H9 (cell line): ENCODE measurements at regions not wholly inside any gene's neighbourhood (a gene's known extent, or its start where the extent isn't known, plus 50 kb on each side); places are given as distances from the start of the nearest gene placed in this dataset.

ENCODE experiments used
- DNase-seq: peaks from one replicate; pipeline ENCODE4 v3.0.0-alpha.2; 2017
- H2AFZ ChIP-seq: one replicate; pipeline ENCODE4 v1.6.1; 2013; ENCODE audit warnings: mild to moderate bottlenecking, low read length, control low read depth, moderate library complexity
- H2AK5ac ChIP-seq: 2 replicates; pipeline ENCODE4 v1.6.1; 2013; ENCODE audit warnings: low read length, control low read depth, mixed read lengths; ENCODE audit not compliant: insufficient read length
- H2BK120ac ChIP-seq: one replicate; pipeline ENCODE4 v1.6.1; 2013; ENCODE audit warnings: low read depth, mild to moderate bottlenecking, low read length, control low read depth, inconsistent platforms; ENCODE audit not compliant: poor library complexity, severe bottlenecking
- H2BK12ac ChIP-seq: 2 replicates; pipeline ENCODE4 v1.6.1; 2013; ENCODE audit warnings: low read length, control low read depth, mixed read lengths, low read depth; ENCODE audit not compliant: insufficient read length
- H2BK15ac ChIP-seq: 2 replicates; pipeline ENCODE4 v1.6.1; 2013; ENCODE audit warnings: low read depth, low read length, control low read depth
- H2BK20ac ChIP-seq: one replicate; pipeline ENCODE4 v1.6.1; 2013; ENCODE audit warnings: low read depth, mild to moderate bottlenecking, low read length, control low read depth, inconsistent platforms; ENCODE audit not compliant: poor library complexity, severe bottlenecking
- H2BK5ac ChIP-seq: 2 replicates; pipeline ENCODE4 v1.6.1; 2013; ENCODE audit warnings: low read length, control low read depth, mixed read lengths; ENCODE audit not compliant: insufficient read length
- H3K14ac ChIP-seq: 2 replicates; pipeline ENCODE4 v1.6.1; 2013; ENCODE audit warnings: low read length, control low read depth; ENCODE audit not compliant: insufficient read depth
- H3K18ac ChIP-seq: 2 replicates; pipeline ENCODE4 v1.6.1; 2013; ENCODE audit warnings: low read depth, mild to moderate bottlenecking, mixed read lengths, low read length, control low read depth; ENCODE audit not compliant: insufficient read length
- H3K23ac ChIP-seq: 2 replicates; pipeline ENCODE4 v1.6.1; 2013; ENCODE audit warnings: low read length, control low read depth, mixed read lengths, low read depth; ENCODE audit not compliant: insufficient read length
- H3K23me2 ChIP-seq: 2 replicates; pipeline ENCODE4 v1.6.1; 2013; ENCODE audit warnings: low read depth, mild to moderate bottlenecking, mixed read lengths, low read length, control low read depth; ENCODE audit not compliant: insufficient read length, poor library complexity, severe bottlenecking
- H3K27ac ChIP-seq: 2 replicates; pipeline ENCODE4 v1.5.1; 2013; ENCODE audit warnings: low read length, control low read depth, mixed read lengths, low read depth; ENCODE audit not compliant: insufficient read length
- H3K27me3 ChIP-seq: 2 replicates; pipeline ENCODE4 v1.6.1; 2013; ENCODE audit warnings: low read length, control low read depth, inconsistent platforms; ENCODE audit not compliant: insufficient read depth
- H3K4ac ChIP-seq: 2 replicates; pipeline ENCODE4 v1.6.1; 2013; ENCODE audit warnings: low read depth, mild to moderate bottlenecking, control low read depth, inconsistent platforms, low read length, moderate library complexity
- H3K4me1 ChIP-seq: 2 replicates; pipeline ENCODE4 v1.6.1; 2013; ENCODE audit warnings: low read length, control low read depth, inconsistent platforms; ENCODE audit not compliant: insufficient read depth
- H3K4me2 ChIP-seq: 2 replicates; pipeline ENCODE4 v1.6.1; 2013; ENCODE audit warnings: low read length, control low read depth, mixed read lengths; ENCODE audit not compliant: insufficient read length, insufficient read depth
- H3K56ac ChIP-seq: 2 replicates; pipeline ENCODE4 v1.6.1; 2013; ENCODE audit warnings: low read depth, mild to moderate bottlenecking, mixed read lengths, low read length, control low read depth; ENCODE audit not compliant: insufficient read length
- H3K79me1 ChIP-seq: 2 replicates; pipeline ENCODE4 v1.6.1; 2013; ENCODE audit warnings: low read depth, mild to moderate bottlenecking, moderate library complexity, low read length, control low read depth, inconsistent platforms; ENCODE audit not compliant: insufficient read depth, poor library complexity, severe bottlenecking
- H3K79me2 ChIP-seq: 2 replicates; pipeline ENCODE4 v1.6.1; 2013; ENCODE audit warnings: low read length, control low read depth, inconsistent platforms; ENCODE audit not compliant: insufficient read depth
- H3K9ac ChIP-seq: 2 replicates; pipeline ENCODE4 v1.6.1; 2013; ENCODE audit warnings: low read length, control low read depth, mixed read lengths; ENCODE audit not compliant: insufficient read length; ENCODE audit errors: extremely low read depth
- H3K9me3 ChIP-seq: one replicate; pipeline ENCODE4 v1.6.1; 2013; ENCODE audit warnings: low read depth, low read length, inconsistent platforms; ENCODE audit not compliant: control insufficient read depth
- H3T11ph ChIP-seq: one replicate; pipeline ENCODE4 v1.6.1; 2013; ENCODE audit warnings: mild to moderate bottlenecking, low read length, control low read depth, inconsistent platforms
- H4K20me1 ChIP-seq: one replicate; pipeline ENCODE4 v1.6.1; 2013; ENCODE audit not compliant: control insufficient read depth, insufficient read length, insufficient read depth
- H4K5ac ChIP-seq: 2 replicates; pipeline ENCODE4 v1.6.1; 2013; ENCODE audit warnings: low read depth, mild to moderate bottlenecking, mixed read lengths, low read length, control low read depth; ENCODE audit not compliant: insufficient read length
- H4K8ac ChIP-seq: replicated peaks from 2 replicates; pipeline ENCODE4 v1.6.1; 2013; ENCODE audit warnings: low read length, control low read depth, mixed read lengths, low read depth; ENCODE audit not compliant: insufficient read length
- H4K91ac ChIP-seq: 2 replicates; pipeline ENCODE4 v1.6.1; 2013; ENCODE audit warnings: low read depth, mild to moderate bottlenecking, moderate library complexity, mixed read lengths, low read length, control low read depth; ENCODE audit not compliant: insufficient read length
- H3K27ac Mint-ChIP-seq, 3 experiments: 2 replicates in 2 of 3; 3 replicates in 1 of 3; pipeline ENCODE4 v1.8.0; 2020 to 2021; ENCODE audit warnings: mixed read lengths in 3 of 3, mild to moderate bottlenecking in 1 of 3, moderate library complexity in 1 of 3
- H3K27me3 Mint-ChIP-seq: 2 replicates; pipeline ENCODE4 v1.8.0; 2021; ENCODE audit warnings: low read depth, mild to moderate bottlenecking, moderate library complexity, mixed read lengths
- H3K36me3 Mint-ChIP-seq, 3 experiments: 2 replicates in 2 of 3; 3 replicates in 1 of 3; pipeline ENCODE4 v1.8.0; 2020 to 2021; ENCODE audit warnings: low read depth in 3 of 3, mixed read lengths in 3 of 3; ENCODE audit not compliant: insufficient read depth in 1 of 3
- H3K4me1 Mint-ChIP-seq, 2 experiments: 2 replicates each; pipeline ENCODE4 v1.8.0; 2020; ENCODE audit warnings: mixed read lengths in 2 of 2
- H3K4me3 Mint-ChIP-seq, 2 experiments: 2 replicates in 1 of 2; 3 replicates in 1 of 2; pipeline ENCODE4 v1.8.0; 2020 to 2021; ENCODE audit warnings: mild to moderate bottlenecking in 2 of 2, mixed read lengths in 2 of 2, moderate library complexity in 1 of 2
- H3K9me3 Mint-ChIP-seq, 2 experiments: 2 replicates in 1 of 2; 3 replicates in 1 of 2; pipeline ENCODE4 v1.8.0; 2020; ENCODE audit warnings: mild to moderate bottlenecking in 2 of 2, mixed read lengths in 2 of 2, moderate library complexity in 1 of 2
- WGBS: extraction: QIAGEN DNeasy Blood & Tissue Kit; methylation state at CpG from one replicate; pipeline ENCODE4 v1.1.7; 2013; ENCODE audit warnings: missing lambda C conversion rate, low lambda C conversion rate, mixed read lengths; ENCODE audit not compliant: insufficient read length; ENCODE audit errors: extremely low coverage; 5-methylcytosine and 5-hydroxymethylcytosine counted together
- TF ChIP-seq, protein P1 (sequence below): fragments of 200-600 bp; sonication (generic); conservative IDR thresholded peaks from 3 replicates; pipeline ENCODE4 v1.8.0; 2021; ENCODE audit warnings: antibody characterized with exemption, mild to moderate bottlenecking

DNA sequence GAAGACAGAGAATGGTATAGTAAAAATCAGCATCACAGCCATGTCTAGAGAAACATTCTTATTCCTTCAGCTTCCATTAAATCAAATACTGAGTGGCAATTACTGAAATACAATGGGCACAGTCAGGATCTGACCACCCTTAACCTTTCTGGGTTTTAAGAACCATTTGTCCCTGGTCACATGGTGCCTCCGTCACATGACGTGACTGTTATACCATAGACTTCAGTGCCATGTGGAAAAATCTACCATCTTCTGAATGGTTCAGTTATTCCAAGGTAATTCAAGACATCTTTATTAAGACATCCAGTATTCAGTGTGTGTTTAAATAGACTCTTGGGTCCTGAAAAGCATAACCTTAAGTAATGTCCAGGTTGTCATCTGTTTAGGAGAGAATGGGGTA lies 553.1 kb upstream of the FLRT2 start:
- Mint-ChIP-seq H3K27me3 (no peaks in the 10 kb centered on the region), H3K4me3 (no peak overlapping the region), H3K4me1 (peaks cover 6% of the 10 kb centered on the region in 2 experiments; a peak in 3 of 4 replicates), H3K27ac (no peak overlapping the region), H3K36me3 (no peaks in the 10 kb centered on the region), H3K9me3 (no peaks in the 10 kb centered on the region)
- Histone ChIP-seq H4K20me1 (no peaks in the 10 kb centered on the region), H3K4me2 (no peak overlapping the region), H3K9ac (no peak overlapping the region), H2BK20ac (no peak overlapping the region), H3K18ac (no peak overlapping the region), H4K8ac (no peak overlapping the region), H2BK12ac (no peak overlapping the region), H3K27ac (no peak overlapping the region), H3K56ac (no peak overlapping the region), H3K79me1 (no peaks in the 10 kb centered on the region), H3K23me2 (no peaks in the 10 kb centered on the region), H3T11ph (no peak overlapping the region), H4K91ac (no peak overlapping the region), H3K79me2 (no peaks in the 10 kb centered on the region), H2BK15ac (no peak overlapping the region), H2AK5ac (no peak overlapping the region), H2BK120ac (no peak overlapping the region), H3K23ac (no peak overlapping the region), H3K27me3 (no peaks in the 10 kb centered on the region), H3K14ac (no peak overlapping the region), H2AFZ (no peak overlapping the region), H2BK5ac (no peak overlapping the region), H3K4ac (no peak overlapping the region), H3K4me1 (peaks cover 3% of the 10 kb centered on the region; the same call in 1 of the 2 replicates), H3K9me3 (no peaks in the 10 kb centered on the region), H4K5ac (no peak overlapping the region)
- TF ChIP-seq, protein P1, sequence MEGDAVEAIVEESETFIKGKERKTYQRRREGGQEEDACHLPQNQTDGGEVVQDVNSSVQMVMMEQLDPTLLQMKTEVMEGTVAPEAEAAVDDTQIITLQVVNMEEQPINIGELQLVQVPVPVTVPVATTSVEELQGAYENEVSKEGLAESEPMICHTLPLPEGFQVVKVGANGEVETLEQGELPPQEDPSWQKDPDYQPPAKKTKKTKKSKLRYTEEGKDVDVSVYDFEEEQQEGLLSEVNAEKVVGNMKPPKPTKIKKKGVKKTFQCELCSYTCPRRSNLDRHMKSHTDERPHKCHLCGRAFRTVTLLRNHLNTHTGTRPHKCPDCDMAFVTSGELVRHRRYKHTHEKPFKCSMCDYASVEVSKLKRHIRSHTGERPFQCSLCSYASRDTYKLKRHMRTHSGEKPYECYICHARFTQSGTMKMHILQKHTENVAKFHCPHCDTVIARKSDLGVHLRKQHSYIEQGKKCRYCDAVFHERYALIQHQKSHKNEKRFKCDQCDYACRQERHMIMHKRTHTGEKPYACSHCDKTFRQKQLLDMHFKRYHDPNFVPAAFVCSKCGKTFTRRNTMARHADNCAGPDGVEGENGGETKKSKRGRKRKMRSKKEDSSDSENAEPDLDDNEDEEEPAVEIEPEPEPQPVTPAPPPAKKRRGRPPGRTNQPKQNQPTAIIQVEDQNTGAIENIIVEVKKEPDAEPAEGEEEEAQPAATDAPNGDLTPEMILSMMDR, result no peak
- no CpG with 5 or more reads among the region's 2 CpGs for WGBS
- no peak for DNase-seq
